H1 (cell line): ENCODE measurements at regions not wholly inside any gene's neighbourhood (a gene's known extent, or its start where the extent isn't known, plus 50 kb on each side); places are given as distances from the start of the nearest gene placed in this dataset.

Source experiments
- CBX5 ChIP-seq: fragments of 300-800, 300-1000 bp; sonication (generic); IDR thresholded peaks from 2 replicates; pipeline ENCODE4 v1.7.1; 2016; ENCODE audit warnings: antibody characterized with exemption, low read length, low read depth
- CHD7 ChIP-seq: fragments of 300-600 bp; sonication (generic); IDR thresholded peaks from 2 replicates; pipeline ENCODE4 v1.7.1; 2012; ENCODE audit warnings: low read length, moderate library complexity, mild to moderate bottlenecking, inconsistent platforms; ENCODE audit not compliant: insufficient replicate concordance
- NRF1 ChIP-seq: IDR thresholded peaks from 2 replicates; pipeline ENCODE4 v1.6.1; 2011; ENCODE audit warnings: mild to moderate bottlenecking, low read depth, low read length, improper control_type of control experiment
- RBBP5 ChIP-seq: IDR thresholded peaks from 2 replicates; pipeline ENCODE4 v1.7.1; 2012; ENCODE audit warnings: low read depth, mild to moderate bottlenecking, inconsistent platforms, low read length, moderate library complexity, borderline replicate concordance
- TCF12 ChIP-seq: IDR thresholded peaks from 2 replicates; pipeline ENCODE4 v1.6.1; 2011; ENCODE audit warnings: low read depth, mild to moderate bottlenecking, low read length

GRCh38 chr2:160657196-160657595 is 163.6 kb upstream of the RBMS1 start (continued):
- no peak for TF ChIP-seq CHD7
- TF ChIP-seq NRF1, result no peak
- TF ChIP-seq TCF12, result no peak
- TF ChIP-seq RBBP5, result no peak
- no peak for TF ChIP-seq CBX5
